22Rv1 (cell line): ENCODE measurements at regions not wholly inside any gene's neighbourhood (a gene's known extent, or its start where the extent isn't known, plus 50 kb on each side); places are given as distances from the start of the nearest gene placed in this dataset.

ENCODE experiments used
- CTCF ChIP-seq: fragments of 450-650 bp; IDR thresholded peaks from 2 replicates; pipeline ENCODE4 v1.5.1; 2017; ENCODE audit warnings: mild to moderate bottlenecking
- ZFX ChIP-seq: fragments of 450-650 bp; IDR thresholded peaks from 2 replicates; pipeline ENCODE4 v1.6.1; 2017; ENCODE audit warnings: antibody characterized with exemption, borderline replicate concordance

- TF ChIP-seq CTCF (no peak), ZFX (no peak)
These were observed 86.0 kb upstream of the PFKP start for GRCh38 chr10:2981361-2981801.
